D721Med (cell line): ENCODE measurements at regions not wholly inside any gene's neighbourhood (a gene's known extent, or its start where the extent isn't known, plus 50 kb on each side); places are given as distances from the start of the nearest gene placed in this dataset.
A peak's percentile ranks its signal among the peaks of the same experiment; 100 is the strongest.
"Not testable (repeated sequence)": the region's sequence is repeated elsewhere in the genome, so short reads cannot be mapped to it uniquely, and the experiment has no call there.

ENCODE experiments used
- DNase-seq: peaks from one replicate; pipeline ENCODE4 v3.0.0; 2011; ENCODE audit warnings: low spot score; ENCODE audit not compliant: insufficient read length
- FAIRE-seq: peaks from 2 replicates; lab custom pipeline; 2011; peaks lifted over from hg19 to GRCh38; lab: Jason Lieb, UNC
- CTCF ChIP-seq: IDR thresholded peaks from 2 replicates; pipeline ENCODE4 v1.5.1; 2012; ENCODE audit warnings: mild to moderate bottlenecking, control low read depth; ENCODE audit not compliant: insufficient read depth; ENCODE audit errors: missing control alignments

- not testable (repeated sequence) for FAIRE-seq
These were observed 51.8 kb upstream of the SLC39A8 start for GRCh38 chr4:102397056-102397455.

GRCh38 chr4:102399021-102399420 is 53.7 kb upstream of the SLC39A8 start:
- no peak for DNase-seq
- FAIRE-seq = no peak
- TF ChIP-seq CTCF = no peak

More at GRCh38 chr4:102397056-102397455, 51.8 kb upstream of the SLC39A8 start:
- not testable (repeated sequence) for DNase-seq

GRCh38 chr4:102400898-102401297 is 55.6 kb upstream of the SLC39A8 start:
- no peak for TF ChIP-seq CTCF
- FAIRE-seq (no peak), DNase-seq (no peak)

GRCh38 chr4:102402223-102402622 is 56.9 kb upstream of the SLC39A8 start:
- FAIRE-seq (no peak), DNase-seq (no peak)
- no peak for TF ChIP-seq CTCF

GRCh38 chr4:102403116-102403515 is 57.8 kb upstream of the SLC39A8 start:
- DNase-seq (no peak), FAIRE-seq (no peak)
- no peak for TF ChIP-seq CTCF

- FAIRE-seq (no peak), DNase-seq (no peak)
- no peak for TF ChIP-seq CTCF
These were observed 59.2 kb upstream of the SLC39A8 start for GRCh38 chr4:102404431-102404969.

- no peak for DNase-seq
These were observed 60.6 kb upstream of the SLC39A8 start for GRCh38 chr4:102405821-102406401.

GRCh38 chr4:102410884-102411283 is 65.6 kb upstream of the SLC39A8 start:
- DNase-seq, FAIRE-seq: not testable (repeated sequence)

More at GRCh38 chr4:102405821-102406401, 60.6 kb upstream of the SLC39A8 start:
- TF ChIP-seq CTCF = no peak
- peak; percentile 81 for FAIRE-seq
